NCI-H1930 (cell line): ENCODE measurements at regions not wholly inside any gene's neighbourhood (a gene's known extent, or its start where the extent isn't known, plus 50 kb on each side); places are given as distances from the start of the nearest gene placed in this dataset.
A peak's percentile ranks its signal among the peaks of the same experiment; 100 is the strongest.
"Not testable (repeated sequence)": the region's sequence is repeated elsewhere in the genome, so short reads cannot be mapped to it uniquely, and the experiment has no call there.

Experiments used
- DNase-seq, 2 experiments: peaks; one replicate each; lab custom pipeline; 2025; lab: John Stamatoyannopoulos, UW

DNA sequence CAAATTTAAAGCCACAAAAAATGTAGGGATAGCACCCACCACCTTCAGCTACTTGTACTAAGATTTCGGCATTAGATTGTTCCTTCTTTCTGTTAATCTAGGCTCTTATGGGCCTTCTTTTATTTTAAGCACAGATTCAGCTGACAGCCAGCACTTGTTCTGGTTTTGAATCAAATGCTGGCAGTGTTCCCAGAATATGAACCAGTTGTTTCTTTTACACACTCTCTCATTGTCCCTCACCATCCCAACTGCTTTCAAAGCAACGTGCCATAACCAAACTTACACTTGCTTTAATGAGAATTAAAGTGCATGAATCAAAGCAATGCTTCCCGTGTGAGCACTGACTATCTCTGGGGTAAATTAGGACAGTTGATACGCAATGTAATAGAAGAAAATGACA, 744.5 kb upstream of the FAM241A start:
- DNase-seq: peak in 1 of 2 experiments; percentile 4

DNA sequence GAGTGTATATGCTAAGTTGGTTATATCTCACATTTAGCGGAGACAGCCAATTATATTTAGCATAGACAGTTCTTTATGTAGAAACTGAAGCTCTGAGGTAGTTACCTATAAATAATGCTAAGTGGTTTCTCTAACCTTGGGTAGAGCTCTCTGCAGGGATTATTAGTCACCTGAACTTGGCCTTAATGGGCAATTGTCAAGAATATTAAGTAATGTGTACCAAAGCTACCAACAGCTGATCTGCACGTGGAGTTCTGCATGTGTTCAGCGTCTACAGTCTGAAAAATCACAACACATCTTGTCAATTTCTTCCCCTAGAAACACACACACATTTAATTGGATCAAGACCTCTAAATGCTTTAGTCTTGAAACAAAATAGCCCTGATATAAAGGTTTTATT, 740.6 kb upstream of the FAM241A start:
- no peak for DNase-seq

GRCh38 chr4:111405989-111406388, 739.3 kb upstream of the FAM241A start:
- DNase-seq: no peak

DNA sequence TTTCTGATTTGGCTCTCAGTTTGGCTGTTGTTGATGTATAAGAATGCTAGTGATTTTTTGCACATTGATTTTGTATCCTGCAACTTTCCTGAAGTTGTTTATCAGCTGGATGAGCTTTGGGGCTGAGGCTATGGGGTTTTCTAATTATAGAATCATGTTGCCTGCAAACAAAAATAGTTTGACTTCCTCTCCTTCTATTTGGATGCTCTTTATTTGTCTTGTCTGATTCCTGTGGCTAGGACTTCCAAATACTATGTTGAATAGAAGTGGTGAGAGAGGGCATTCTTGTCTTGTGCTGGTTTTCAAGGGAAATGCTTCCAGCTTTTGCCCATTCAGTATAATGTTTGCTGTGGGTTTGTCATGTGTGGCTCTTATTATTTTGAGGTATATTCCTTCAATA, 734.7 kb upstream of the FAM241A start:
- DNase-seq: no peak

DNA sequence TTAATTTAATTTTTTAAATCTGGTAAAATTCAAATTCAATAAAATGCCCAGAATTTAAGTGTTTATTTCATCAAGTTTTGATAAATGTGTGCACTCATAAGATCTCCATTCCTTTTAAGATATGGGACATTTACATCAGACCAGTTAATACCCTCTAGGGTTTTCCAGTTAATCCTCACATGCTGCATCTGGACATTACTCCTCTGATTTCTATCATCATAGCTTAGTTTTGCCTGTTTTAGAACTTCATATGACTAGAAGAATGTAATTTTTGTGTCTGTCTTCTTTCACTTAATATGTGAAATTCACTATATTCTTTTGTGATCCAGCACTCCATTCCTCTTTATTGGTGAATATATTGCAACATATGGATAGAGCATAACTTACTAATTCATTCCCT, 727.7 kb upstream of the FAM241A start:
- no peak for DNase-seq

DNA sequence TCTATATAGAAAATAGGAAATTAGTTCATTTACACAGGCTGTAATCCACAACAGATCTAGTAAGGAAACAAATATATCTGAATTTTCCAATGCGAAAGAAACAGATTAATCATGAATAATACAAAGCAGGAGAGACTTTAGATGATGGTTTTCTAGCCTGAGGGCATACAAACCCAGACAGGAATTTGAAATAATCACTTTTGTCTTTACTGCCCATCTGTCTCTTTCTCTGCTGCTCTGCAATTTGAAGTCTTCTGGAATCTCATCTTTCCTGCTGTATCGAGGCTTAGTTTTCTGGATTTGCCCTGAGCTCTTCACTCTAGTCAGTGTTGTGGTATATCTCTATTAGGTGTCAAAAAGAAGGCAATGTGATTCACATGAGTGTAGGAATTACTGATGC, 711.8 kb upstream of the FAM241A start:
- no peak for DNase-seq

DNA sequence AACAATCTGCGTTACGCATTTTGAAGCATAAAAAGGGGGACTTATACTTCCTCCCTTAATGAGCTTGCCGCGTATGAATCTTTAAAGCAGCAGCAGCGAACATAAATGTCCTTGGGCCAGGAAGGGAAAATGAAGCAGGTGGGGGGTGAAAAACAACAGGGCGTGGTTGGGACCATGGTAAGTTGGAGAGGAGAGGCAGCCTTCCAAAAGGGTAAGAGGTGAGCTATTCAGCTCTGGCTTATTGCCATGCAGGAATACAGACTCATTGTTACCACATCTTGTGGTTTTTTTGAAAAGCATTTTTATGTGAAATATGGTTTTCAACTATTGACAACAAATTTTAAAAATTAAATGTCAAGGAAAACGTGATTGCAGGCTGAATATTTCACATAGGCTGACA, 710.7 kb upstream of the FAM241A start:
- no peak for DNase-seq

GRCh38 chr4:111435986-111436744, 709.1 kb upstream of the FAM241A start:
- DNase-seq: no peak

- no peak for DNase-seq
Observed at GRCh38 chr4:111441687-111442086, 703.6 kb upstream of the FAM241A start.

DNA sequence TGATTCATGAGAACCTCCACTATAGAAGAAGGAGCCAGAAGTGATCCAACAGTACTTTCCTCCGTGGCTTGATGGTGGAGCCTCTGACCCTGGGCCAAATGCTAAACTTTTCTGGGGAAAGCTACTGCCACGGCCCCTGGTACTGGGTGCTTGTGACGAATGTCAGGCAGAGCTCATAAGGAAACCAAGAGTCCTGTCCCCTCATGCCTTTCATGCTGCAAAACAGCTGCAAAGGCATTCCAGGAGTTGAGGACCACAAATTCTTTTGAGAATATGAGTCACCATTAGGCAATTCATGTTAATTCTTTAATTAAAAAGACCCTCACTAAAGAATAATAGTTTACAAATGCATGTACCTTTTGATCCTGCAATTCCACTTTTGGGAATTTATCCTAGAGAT, 700.4 kb upstream of the FAM241A start:
- DNase-seq: not testable (repeated sequence)

- DNase-seq: no peak
Observed at GRCh38 chr4:111449657-111450056, 695.6 kb upstream of the FAM241A start.

- no peak for DNase-seq
Observed at GRCh38 chr4:111450867-111451266, 694.4 kb upstream of the FAM241A start.

DNA sequence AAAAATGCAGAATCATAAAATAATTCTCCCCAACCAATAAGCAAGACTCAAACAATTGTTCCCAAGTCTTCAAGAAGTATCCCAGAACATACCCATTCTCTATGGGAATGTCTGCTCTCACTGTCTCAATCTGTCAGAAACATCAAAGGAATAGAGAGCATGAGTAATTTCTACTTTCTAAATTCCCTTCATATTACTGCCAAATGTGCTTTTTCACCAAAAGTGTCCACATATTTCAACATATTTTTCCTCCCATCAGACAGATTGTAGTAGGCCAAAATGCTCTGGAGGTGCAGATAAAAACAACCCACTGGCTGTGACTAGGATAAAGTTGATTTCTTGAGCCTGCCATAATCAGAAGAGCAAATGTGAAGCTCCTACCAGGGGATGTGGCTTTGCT, 692.0 kb upstream of the FAM241A start:
- DNase-seq: no peak

- no peak for DNase-seq
Observed at GRCh38 chr4:111454961-111455360, 690.3 kb upstream of the FAM241A start.

DNA sequence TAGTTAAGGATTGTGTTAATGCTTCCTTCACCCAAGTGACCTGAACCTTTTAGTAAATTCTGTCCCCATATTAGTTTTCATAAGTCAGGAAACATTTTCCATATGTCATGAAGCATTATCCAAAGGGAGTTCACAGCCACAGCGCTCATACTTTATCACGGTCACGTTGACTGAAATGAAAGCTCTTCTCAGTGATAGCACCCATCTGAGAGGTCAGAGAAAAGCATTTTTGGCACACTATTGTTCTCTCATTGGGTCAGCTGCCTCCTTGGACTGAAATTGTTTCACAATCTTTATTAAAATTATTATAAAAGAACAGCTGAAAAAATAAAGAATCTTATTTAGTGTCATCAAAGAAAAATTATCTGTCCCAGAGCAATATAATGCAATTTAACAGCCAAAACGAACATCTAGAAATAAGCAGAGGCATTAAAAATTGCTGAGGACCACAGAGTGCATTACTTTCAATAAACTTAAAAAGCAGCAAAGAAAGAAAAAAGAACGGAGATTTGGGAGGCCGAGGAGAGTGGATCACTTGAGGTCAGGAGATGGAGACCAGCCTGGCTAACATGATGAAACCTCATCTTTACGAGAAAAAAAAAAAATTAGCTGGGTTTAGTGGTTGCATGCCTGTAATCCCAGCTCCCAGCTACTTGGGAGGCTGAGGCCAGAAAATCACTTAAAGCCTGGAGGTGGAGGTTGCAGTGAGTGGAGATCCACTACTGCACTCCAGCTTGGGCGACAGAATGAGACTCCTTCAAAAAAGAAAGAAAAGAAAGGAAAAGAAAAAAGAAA, 680.8 kb upstream of the FAM241A start:
- DNase-seq: no peak

DNA sequence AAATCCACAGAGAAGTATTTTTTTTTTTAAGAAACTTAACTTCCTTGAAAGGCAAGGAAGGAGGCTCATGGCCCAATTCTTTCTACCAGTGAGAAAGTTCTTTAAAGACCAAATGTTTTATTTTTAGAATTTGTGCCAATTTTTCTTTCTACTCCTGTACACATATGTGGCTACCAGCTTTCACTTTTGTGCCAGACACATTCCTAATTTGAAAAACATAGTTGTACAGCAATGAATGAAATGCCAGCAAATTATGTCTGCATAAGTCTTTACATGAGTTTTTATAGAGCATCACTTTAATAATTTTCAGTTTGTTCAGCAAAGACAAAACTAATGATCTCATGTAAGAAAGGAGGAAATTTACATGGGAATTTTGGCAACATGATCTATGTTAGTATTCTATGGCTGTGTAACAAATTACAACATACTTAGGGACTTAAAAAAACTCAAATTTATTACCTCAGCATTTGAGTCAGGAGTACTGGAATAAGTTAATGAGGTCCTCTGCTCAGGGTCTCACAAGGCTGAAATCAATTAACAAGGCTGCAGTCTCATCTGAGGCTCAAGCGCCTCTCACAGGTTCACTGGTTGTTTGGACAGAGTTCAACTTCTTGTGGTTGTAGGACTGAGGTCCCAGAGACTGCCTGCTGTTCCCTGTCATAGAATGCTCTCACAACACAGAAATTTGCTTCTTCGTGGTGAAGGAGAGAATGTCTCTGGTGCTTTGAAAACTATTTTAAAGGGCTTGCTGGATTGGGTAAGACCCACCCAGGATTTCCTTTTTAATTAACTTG, 678.2 kb upstream of the FAM241A start:
- no peak for DNase-seq

DNA sequence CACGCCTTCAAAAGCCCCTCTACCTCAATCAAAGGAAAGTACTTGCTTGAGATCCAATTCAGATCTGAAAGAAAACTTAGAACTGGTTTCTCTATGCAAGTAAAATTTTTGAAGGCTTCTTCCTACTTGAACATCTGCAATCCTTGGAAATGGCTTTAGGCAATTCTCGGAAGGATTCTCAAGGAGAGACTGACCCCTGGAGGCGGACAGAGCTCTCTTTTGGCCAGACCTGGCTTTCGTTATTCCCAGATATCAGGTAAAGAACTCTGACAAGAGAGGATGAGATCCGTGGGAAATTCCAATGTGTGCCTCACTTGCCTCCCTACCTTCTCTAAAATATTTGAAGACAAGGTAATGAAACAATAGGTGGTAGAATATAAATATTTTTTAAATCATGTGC, 670.3 kb upstream of the FAM241A start:
- DNase-seq: no peak

DNA sequence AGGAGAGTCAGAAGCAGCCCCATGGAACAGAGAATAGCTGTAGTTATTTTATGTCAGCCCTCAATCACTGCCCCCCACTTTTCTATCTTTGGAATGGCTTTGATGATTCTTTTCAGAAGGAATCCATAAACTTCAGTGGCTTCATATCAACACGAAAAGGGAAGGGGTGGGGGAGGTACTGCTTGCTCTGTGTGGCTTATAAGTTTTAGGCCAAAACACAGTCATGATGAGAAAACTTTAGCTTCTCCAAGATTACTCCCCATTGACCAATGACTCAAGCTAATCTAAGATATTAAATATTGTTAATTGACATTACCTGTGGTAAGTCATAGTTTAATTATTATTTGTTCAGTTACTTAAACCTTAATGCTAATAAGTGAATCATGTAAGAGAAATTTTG, 669.6 kb upstream of the FAM241A start:
- no peak for DNase-seq

GRCh38 chr4:111480510-111480909, 664.7 kb upstream of the FAM241A start:
- DNase-seq: no peak

- DNase-seq: no peak
Observed at GRCh38 chr4:111483375-111484169, 661.7 kb upstream of the FAM241A start.

- DNase-seq: no peak
Observed at GRCh38 chr4:111492496-111492895, 652.8 kb upstream of the FAM241A start.

DNA sequence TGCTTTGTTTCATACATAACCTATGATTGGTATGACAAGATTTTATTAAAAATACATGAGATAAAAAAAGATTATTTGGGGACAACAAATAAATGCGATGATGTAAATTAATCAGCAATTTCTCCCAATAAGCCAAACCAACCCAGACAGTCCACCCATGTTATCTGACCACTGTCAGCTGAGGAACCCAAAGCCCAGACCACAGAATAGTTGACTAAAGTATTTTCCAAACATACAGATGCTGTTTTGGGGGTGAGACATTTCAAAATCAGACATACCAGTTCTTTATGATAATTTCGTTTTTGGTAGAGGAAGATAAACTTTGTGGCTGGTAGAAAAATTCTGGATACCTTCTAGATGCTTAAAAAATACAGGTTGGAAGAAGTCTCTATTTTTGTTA, 650.8 kb upstream of the FAM241A start:
- no peak for DNase-seq
